ENCODE measurements at regions not wholly inside any gene's neighbourhood (a gene's known extent, or its start where the extent isn't known, plus 50 kb on each side); places are given as distances from the start of the nearest gene placed in this dataset.

GRCh38 chr1:222418654-222419053, 129.2 kb downstream of the HHIPL2 start:
- Histone ChIP-seq H2BK120ac (ENCODE audit: low read depth, low read length, poor library complexity, severe bottlenecking) (no peak overlapping the region), H3K23me2 (ENCODE audit: insufficient read length, low read depth, low read length, poor library complexity, severe bottlenecking) (no peaks in the 10 kb centered on the region), H2BK5ac (ENCODE audit: insufficient read length, low read length) (no peak overlapping the region), H3K27ac (ENCODE audit: insufficient read length, low read depth, low read length) (no peak overlapping the region), H2BK15ac (ENCODE audit: low read depth, low read length) (no peak overlapping the region), H3K79me1 (ENCODE audit: insufficient read depth, low read depth, low read length, poor library complexity, severe bottlenecking) (no peaks in the 10 kb centered on the region), H3K79me2 (ENCODE audit: insufficient read depth, low read length) (no peaks in the 10 kb centered on the region), H3K9me3 (ENCODE audit: control insufficient read depth, low read depth, low read length) (no peaks in the 10 kb centered on the region), H2AK5ac (ENCODE audit: insufficient read length, low read length) (no peak overlapping the region), H4K20me1 (ENCODE audit: control insufficient read depth, insufficient read depth, insufficient read length) (no peaks in the 10 kb centered on the region), H3K27me3 (ENCODE audit: insufficient read depth, low read length) (no peaks in the 10 kb centered on the region), H3K18ac (ENCODE audit: insufficient read length, low read depth, low read length) (no peak overlapping the region), H3K9ac (ENCODE audit: extremely low read depth, insufficient read length, low read length) (no peak overlapping the region), H2BK12ac (ENCODE audit: insufficient read length, low read depth, low read length) (no peak overlapping the region), H4K91ac (ENCODE audit: insufficient read length, low read depth, low read length) (no peak overlapping the region), H4K8ac (replicated peaks; ENCODE audit: insufficient read length, low read depth, low read length) (no peak overlapping the region), H3K4me1 (ENCODE audit: insufficient read depth, low read length) (no peaks in the 10 kb centered on the region), H3K23ac (ENCODE audit: insufficient read length, low read depth, low read length) (no peak overlapping the region), H3K14ac (ENCODE audit: insufficient read depth, low read length) (no peak overlapping the region), H3T11ph (ENCODE audit: low read length) (no peak overlapping the region), H2BK20ac (ENCODE audit: low read depth, low read length, poor library complexity, severe bottlenecking) (no peak overlapping the region), H3K4me2 (ENCODE audit: insufficient read depth, insufficient read length, low read length) (no peak overlapping the region), H3K4ac (ENCODE audit: low read depth, low read length) (no peak overlapping the region), H3K56ac (ENCODE audit: insufficient read length, low read depth, low read length) (no peak overlapping the region), H4K5ac (ENCODE audit: insufficient read length, low read depth, low read length) (no peak overlapping the region), H2AFZ (ENCODE audit: low read length) (no peak overlapping the region)
- H3K27me3 Mint-ChIP-seq (ENCODE audit: low read depth), result no peaks in the 10 kb centered on the region
- no peak for DNase-seq
- H3K4me1 Mint-ChIP-seq, result no peaks in the 10 kb centered on the region
- H3K36me3 Mint-ChIP-seq (ENCODE audit: insufficient read depth in 1 of 3, low read depth in 3 of 3), result no peaks in the 10 kb centered on the region
- no peaks in the 10 kb centered on the region; a peak in 1 of 5 replicates for H3K9me3 Mint-ChIP-seq
- H3K27ac Mint-ChIP-seq, result no peak overlapping the region
- no peak for TF ChIP-seq CTCF (conservative IDR thresholded peaks at IDR 0.05)
- no CpG with 5 or more reads among the region's 1 CpG for WGBS (ENCODE audit: extremely low coverage, insufficient read length, low lambda C conversion rate)
- H3K4me3 Mint-ChIP-seq, result no peak overlapping the region
